Endodermal cell (in vitro differentiated cells): ENCODE measurements at regions not wholly inside any gene's neighbourhood (a gene's known extent, or its start where the extent isn't known, plus 50 kb on each side); places are given as distances from the start of the nearest gene placed in this dataset.
"Not testable (repeated sequence)": the region's sequence is repeated elsewhere in the genome, so short reads cannot be mapped to it uniquely, and the experiment has no call there.

Experiments used
- DNase-seq: peaks from one replicate; pipeline ENCODE4 v3.0.0-alpha.2; 2017
- H3K27ac ChIP-seq: 2 replicates; pipeline ENCODE4 v1.5.1; 2013; ENCODE audit warnings: mild to moderate bottlenecking, low read depth, low read length, moderate library complexity
- H3K27me3 ChIP-seq: 2 replicates; pipeline ENCODE4 v1.6.1; 2013; ENCODE audit warnings: mild to moderate bottlenecking, low read length, moderate library complexity; ENCODE audit not compliant: insufficient read depth, control insufficient read depth, poor library complexity, severe bottlenecking
- H3K36me3 ChIP-seq: 2 replicates; pipeline ENCODE4 v1.7.0; 2013; ENCODE audit warnings: mild to moderate bottlenecking, low read length, moderate library complexity; ENCODE audit not compliant: control insufficient read depth, insufficient read depth
- H3K4me1 ChIP-seq: one replicate; pipeline ENCODE4 v1.7.0; 2013; ENCODE audit warnings: low read length; ENCODE audit not compliant: control insufficient read depth, insufficient read depth
- H3K4me3 ChIP-seq: 2 replicates; pipeline ENCODE4 v1.5.1; 2013; ENCODE audit warnings: mild to moderate bottlenecking, low read length, moderate library complexity
- H3K9ac ChIP-seq: 2 replicates; pipeline ENCODE4 v1.6.1; 2013; ENCODE audit warnings: mild to moderate bottlenecking, low read length, moderate library complexity; ENCODE audit not compliant: poor library complexity, severe bottlenecking; ENCODE audit errors: extremely low read depth
- H3K9me3 ChIP-seq: 2 replicates; pipeline ENCODE4 v1.6.1; 2013; ENCODE audit warnings: mild to moderate bottlenecking, low read length, moderate library complexity; ENCODE audit not compliant: control insufficient read depth
- H3K27ac Mint-ChIP-seq: 2 replicates; pipeline ENCODE4 v1.8.0; 2020; ENCODE audit warnings: mixed read lengths
- H3K27me3 Mint-ChIP-seq: 2 replicates; pipeline ENCODE4 v1.8.0; 2021; ENCODE audit warnings: mild to moderate bottlenecking, mixed read lengths; ENCODE audit not compliant: insufficient read depth
- H3K36me3 Mint-ChIP-seq: 2 replicates; pipeline ENCODE4 v1.8.0; 2020; ENCODE audit warnings: low read depth, mixed read lengths
- H3K4me1 Mint-ChIP-seq: 2 replicates; pipeline ENCODE4 v1.8.0; 2020; ENCODE audit warnings: mixed read lengths
- H3K4me3 Mint-ChIP-seq: 2 replicates; pipeline ENCODE4 v1.8.0; 2020; ENCODE audit warnings: mild to moderate bottlenecking, moderate library complexity, mixed read lengths
- H3K9me3 Mint-ChIP-seq: 2 replicates; pipeline ENCODE4 v1.8.0; 2020; ENCODE audit warnings: mild to moderate bottlenecking, mixed read lengths
- CTCF ChIP-seq: fragments of 200-600 bp; sonication (generic); conservative IDR thresholded peaks from 2 replicates; pipeline ENCODE4 v1.5.0; 2021; ENCODE audit warnings: antibody characterized with exemption, mild to moderate bottlenecking
- WGBS, 2 experiments: methylation state at CpG; one replicate each; pipeline versions ENCODE4 v1.1.5 to v1.1.7; 2013; ENCODE audit warnings: missing lambda C conversion rate in 2 of 2, mixed read lengths in 1 of 2; ENCODE audit not compliant: insufficient coverage in 1 of 2, insufficient read length in 1 of 2; 5-methylcytosine and 5-hydroxymethylcytosine counted together

- Mint-ChIP-seq H3K27ac (no peak overlapping the region), H3K27me3 (no peaks in the 10 kb centered on the region), H3K4me1 (peaks cover 7% of the 10 kb centered on the region), H3K4me3 (no peak overlapping the region), H3K9me3 (no peaks in the 10 kb centered on the region), H3K36me3 (no peaks in the 10 kb centered on the region)
- no peak overlapping the region for H3K27ac ChIP-seq
- WGBS, 2 experiments = 23% methylated on average over 5 of the region's 5 CpGs; no CpG with 5 or more reads in 1 of the 2 experiments
- H3K9ac ChIP-seq = no peak overlapping the region
- H3K36me3 ChIP-seq = no peaks in the 10 kb centered on the region
- no peak overlapping the region for H3K4me3 ChIP-seq
- no peaks in the 10 kb centered on the region for H3K27me3 ChIP-seq
- DNase-seq = no peak
- H3K4me1 ChIP-seq = no peaks in the 10 kb centered on the region
- no peaks in the 10 kb centered on the region for H3K9me3 ChIP-seq
- peak; percentile 88 for TF ChIP-seq CTCF
Measured at GRCh38 chr5:62779010-62779422, 200.4 kb downstream of the LRRC70 start.

GRCh38 chr5:62778316-62779009 is 199.8 kb downstream of the LRRC70 start:
- no peak overlapping the region for H3K9ac ChIP-seq
- no peak overlapping the region for H3K27ac Mint-ChIP-seq
- DNase-seq = peak; percentile 69
- no peaks in the 10 kb centered on the region for H3K36me3 ChIP-seq
- no peaks in the 10 kb centered on the region for H3K4me1 ChIP-seq
- H3K27me3 ChIP-seq = no peaks in the 10 kb centered on the region
- H3K4me3 ChIP-seq = no peak overlapping the region
- H3K27ac ChIP-seq = no peak overlapping the region
- no peaks in the 10 kb centered on the region for H3K36me3 Mint-ChIP-seq
- no peaks in the 10 kb centered on the region for H3K9me3 Mint-ChIP-seq
- no peak overlapping the region for H3K4me3 Mint-ChIP-seq
- TF ChIP-seq CTCF = no peak
- WGBS, 2 experiments = 97 to 100% methylated on average over 3 of the region's 3 CpGs
- H3K9me3 ChIP-seq = no peaks in the 10 kb centered on the region
- no peaks in the 10 kb centered on the region for H3K27me3 Mint-ChIP-seq
- H3K4me1 Mint-ChIP-seq = peaks cover 7% of the 10 kb centered on the region

GRCh38 chr5:62777081-62777480 is 198.5 kb downstream of the LRRC70 start:
- not testable (repeated sequence) for H3K4me3 Mint-ChIP-seq, H3K36me3 Mint-ChIP-seq, H3K27ac Mint-ChIP-seq, H3K4me3 ChIP-seq, H3K36me3 ChIP-seq, H3K4me1 ChIP-seq, H3K27ac ChIP-seq, DNase-seq, H3K9me3 Mint-ChIP-seq, H3K9ac ChIP-seq, H3K9me3 ChIP-seq, H3K4me1 Mint-ChIP-seq, H3K27me3 ChIP-seq, H3K27me3 Mint-ChIP-seq
- 95% methylated on average over 14 of the region's 15 CpGs; no CpG with 5 or more reads in 1 of the 2 experiments for WGBS, 2 experiments

GRCh38 chr5:62776592-62776991 is 198.0 kb downstream of the LRRC70 start:
- not testable (repeated sequence) for H3K9me3 Mint-ChIP-seq, H3K27ac ChIP-seq, H3K4me1 ChIP-seq, H3K36me3 Mint-ChIP-seq, H3K4me3 ChIP-seq, H3K9ac ChIP-seq, DNase-seq, H3K36me3 ChIP-seq, H3K4me1 Mint-ChIP-seq, H3K9me3 ChIP-seq, H3K27me3 ChIP-seq, H3K27me3 Mint-ChIP-seq, H3K4me3 Mint-ChIP-seq, H3K27ac Mint-ChIP-seq
- WGBS, 2 experiments = 89% methylated on average over 5 of the region's 5 CpGs; no CpG with 5 or more reads in 1 of the 2 experiments
